ENCODE measurements at regions not wholly inside any gene's neighbourhood (a gene's known extent, or its start where the extent isn't known, plus 50 kb on each side); places are given as distances from the start of the nearest gene placed in this dataset.

- no peaks in the 10 kb centered on the region for H3K23me2 ChIP-seq (ENCODE audit: insufficient read length, low read depth, low read length, poor library complexity, severe bottlenecking)
- no peak overlapping the region for H2BK15ac ChIP-seq (ENCODE audit: low read depth, low read length)
- no peaks in the 10 kb centered on the region for H3K79me1 ChIP-seq (ENCODE audit: insufficient read depth, low read depth, low read length, poor library complexity, severe bottlenecking)
- H3K9ac ChIP-seq (ENCODE audit: extremely low read depth, insufficient read length, low read length) = no peak overlapping the region
- H3K56ac ChIP-seq (ENCODE audit: insufficient read length, low read depth, low read length) = no peak overlapping the region
- no CpG with 5 or more reads among the region's 1 CpG for WGBS (ENCODE audit: extremely low coverage, insufficient read length, low lambda C conversion rate)
- H3K14ac ChIP-seq (ENCODE audit: insufficient read depth, low read length) = no peak overlapping the region
- H2AFZ ChIP-seq (ENCODE audit: low read length) = no peak overlapping the region
- H3K4me3 Mint-ChIP-seq = no peak overlapping the region
- no peak overlapping the region for H3K18ac ChIP-seq (ENCODE audit: insufficient read length, low read depth, low read length)
- H4K20me1 ChIP-seq (ENCODE audit: control insufficient read depth, insufficient read depth, insufficient read length) = no peaks in the 10 kb centered on the region
- H3K27ac ChIP-seq (ENCODE audit: insufficient read length, low read depth, low read length) = no peak overlapping the region
- no peaks in the 10 kb centered on the region for H3K9me3 ChIP-seq (ENCODE audit: control insufficient read depth, low read depth, low read length)
- H4K91ac ChIP-seq (ENCODE audit: insufficient read length, low read depth, low read length) = no peak overlapping the region
- DNase-seq = no peak
- no peak overlapping the region for H2BK20ac ChIP-seq (ENCODE audit: low read depth, low read length, poor library complexity, severe bottlenecking)
- H2BK120ac ChIP-seq (ENCODE audit: low read depth, low read length, poor library complexity, severe bottlenecking) = no peak overlapping the region
- H3K9me3 Mint-ChIP-seq = no peaks in the 10 kb centered on the region
- H3K4me1 Mint-ChIP-seq = peaks cover 0 to 3% of the 10 kb centered on the region in 2 experiments; a peak in 1 of 4 replicates
- no peaks in the 10 kb centered on the region for H3K27me3 ChIP-seq (ENCODE audit: insufficient read depth, low read length)
- H3K4ac ChIP-seq (ENCODE audit: low read depth, low read length) = no peak overlapping the region
- no peaks in the 10 kb centered on the region for H3K79me2 ChIP-seq (ENCODE audit: insufficient read depth, low read length)
- no peak overlapping the region for H2AK5ac ChIP-seq (ENCODE audit: insufficient read length, low read length)
- no peak overlapping the region for H3K27ac Mint-ChIP-seq
- TF ChIP-seq CTCF (conservative IDR thresholded peaks at IDR 0.05) = no peak
- no peaks in the 10 kb centered on the region for H3K27me3 Mint-ChIP-seq (ENCODE audit: low read depth)
- H3T11ph ChIP-seq (ENCODE audit: low read length) = no peak overlapping the region
- no peak overlapping the region for H4K8ac ChIP-seq (replicated peaks; ENCODE audit: insufficient read length, low read depth, low read length)
- H3K23ac ChIP-seq (ENCODE audit: insufficient read length, low read depth, low read length) = no peak overlapping the region
- H3K4me1 ChIP-seq (ENCODE audit: insufficient read depth, low read length) = no peaks in the 10 kb centered on the region
- H4K5ac ChIP-seq (ENCODE audit: insufficient read length, low read depth, low read length) = no peak overlapping the region
- H3K36me3 Mint-ChIP-seq (ENCODE audit: insufficient read depth in 1 of 3, low read depth in 3 of 3) = no peaks in the 10 kb centered on the region
- H2BK12ac ChIP-seq (ENCODE audit: insufficient read length, low read depth, low read length) = no peak overlapping the region
- H3K4me2 ChIP-seq (ENCODE audit: insufficient read depth, insufficient read length, low read length) = no peak overlapping the region
- no peak overlapping the region for H2BK5ac ChIP-seq (ENCODE audit: insufficient read length, low read length)
These were observed 239.3 kb downstream of the OGFRL1 start for GRCh38 chr6:71527886-71528285.
